Hepatocyte (in vitro differentiated cells): ENCODE measurements at regions not wholly inside any gene's neighbourhood (a gene's known extent, or its start where the extent isn't known, plus 50 kb on each side); places are given as distances from the start of the nearest gene placed in this dataset.

Experiments
- CTCF ChIP-seq: fragments of 200-600 bp; sonication (generic); IDR thresholded peaks from 2 replicates; pipeline ENCODE4 v1.5.1; 2016; ENCODE audit warnings: antibody characterized with exemption, mild to moderate bottlenecking; ENCODE audit not compliant: poor library complexity
- EZH2 ChIP-seq: fragments of 200-600 bp; sonication (generic); IDR thresholded peaks from 2 replicates; pipeline ENCODE4 v1.6.1; 2016; ENCODE audit warnings: antibody characterized with exemption, mild to moderate bottlenecking, borderline replicate concordance
- EZH2phosphoT487 ChIP-seq: fragments of 200-600 bp; sonication (generic); IDR thresholded peaks from one replicate; pipeline ENCODE4 v1.6.1; 2018; ENCODE audit warnings: antibody characterized with exemption, mild to moderate bottlenecking, low read depth, moderate library complexity; ENCODE audit not compliant: unreplicated experiment, severe bottlenecking

GRCh38 chr18:77804382-77804781 lies 554.7 kb downstream of the GALR1 start:
- no peak for TF ChIP-seq CTCF
- TF ChIP-seq EZH2: no peak
- no peak for TF ChIP-seq EZH2phosphoT487
